HAP-1 (cell line): ENCODE measurements at regions not wholly inside any gene's neighbourhood (a gene's known extent, or its start where the extent isn't known, plus 50 kb on each side); places are given as distances from the start of the nearest gene placed in this dataset.

Source experiments
- DNase-seq, 2 experiments: peaks; one replicate each; pipeline ENCODE4 v3.0.0-alpha.2; 2016 to 2020; ENCODE audit warnings: low spot score in 2 of 2
- H3K27me3 ChIP-seq: fragments of 250-450 bp; sonication (Bioruptor Pico); 2 replicates; pipeline ENCODE4 v1.5.1; 2020; ENCODE audit warnings: low read depth, mild to moderate bottlenecking, moderate library complexity
- H3K36me3 ChIP-seq: fragments of 250-450 bp; sonication (Bioruptor Pico); replicated peaks from 2 replicates; pipeline ENCODE4 v1.5.1; 2020; ENCODE audit warnings: mild to moderate bottlenecking
- H3K4me1 ChIP-seq: fragments of 250-450 bp; sonication (Bioruptor Pico); 2 replicates; pipeline ENCODE4 v1.5.1; 2020; ENCODE audit warnings: mild to moderate bottlenecking
- H3K4me3 ChIP-seq: fragments of 250-450 bp; sonication (Bioruptor Pico); 2 replicates; pipeline ENCODE4 v1.5.1; 2020; ENCODE audit warnings: mild to moderate bottlenecking, moderate library complexity
- H3K9me3 ChIP-seq: fragments of 250-450 bp; sonication (Bioruptor Pico); 2 replicates; pipeline ENCODE4 v1.5.1; 2020; ENCODE audit warnings: mild to moderate bottlenecking, moderate library complexity
- in situ Hi-C: fragments of 300-500 bp; cut with MboI; formaldehyde crosslinking; loops from 3 replicates; pipeline ENCODE4 v1.14.3; 2020; ENCODE audit warnings: low sequenced_read_pairs, inconsistent platforms, mixed read lengths

DNA sequence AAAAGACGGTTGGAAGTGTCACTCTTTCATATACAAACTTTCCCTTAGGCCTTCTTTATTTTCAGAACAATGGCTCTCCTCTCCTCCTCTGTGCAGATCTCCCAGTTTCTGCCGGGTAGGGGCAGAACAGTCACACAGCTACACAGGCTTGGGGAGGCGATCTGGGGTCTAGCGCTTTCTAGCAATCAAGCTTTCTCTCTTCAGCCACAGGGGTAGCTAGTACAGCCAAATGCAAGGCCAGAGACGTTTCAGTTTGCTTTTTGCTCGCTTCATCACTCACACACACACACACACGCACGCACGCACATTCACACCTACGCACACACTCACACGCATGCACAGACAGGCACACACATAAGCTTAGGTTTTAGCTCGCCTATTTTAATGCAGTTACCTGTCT lies 104.3 kb downstream of the SPATA19 start:
- Histone ChIP-seq H3K4me1 (no peaks in the 10 kb centered on the region), H3K27me3 (no peaks in the 10 kb centered on the region), H3K4me3 (no peak overlapping the region), H3K9me3 (no peaks in the 10 kb centered on the region), H3K36me3 (no peaks in the 10 kb centered on the region)
- in situ Hi-C loops = no loop called here
- DNase-seq = no peak

DNA sequence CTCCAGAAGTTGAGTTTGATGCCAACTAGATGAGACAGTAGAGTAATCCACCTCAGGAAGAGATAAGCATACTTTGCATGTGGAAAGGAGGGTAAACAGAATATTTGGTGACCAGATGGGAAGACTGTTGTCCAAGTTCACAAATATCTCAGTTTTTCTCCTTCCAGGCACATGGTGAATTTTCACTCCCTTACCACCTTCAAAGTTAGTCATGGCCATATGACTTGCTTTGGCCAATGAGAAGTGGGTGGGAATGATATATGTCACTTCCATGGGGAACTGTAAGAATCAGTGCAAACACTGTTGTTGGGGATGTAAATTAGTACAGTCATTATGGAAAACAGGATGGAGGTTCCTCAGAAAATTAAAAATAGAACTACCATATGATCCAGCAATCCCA lies 105.8 kb downstream of the SPATA19 start:
- no peak overlapping the region for H3K4me3 ChIP-seq
- no peaks in the 10 kb centered on the region for H3K4me1 ChIP-seq
- no peaks in the 10 kb centered on the region for H3K27me3 ChIP-seq
- in situ Hi-C loops = no loop called here
- H3K9me3 ChIP-seq = no peaks in the 10 kb centered on the region
- H3K36me3 ChIP-seq = no peaks in the 10 kb centered on the region
- DNase-seq = no peak

DNA sequence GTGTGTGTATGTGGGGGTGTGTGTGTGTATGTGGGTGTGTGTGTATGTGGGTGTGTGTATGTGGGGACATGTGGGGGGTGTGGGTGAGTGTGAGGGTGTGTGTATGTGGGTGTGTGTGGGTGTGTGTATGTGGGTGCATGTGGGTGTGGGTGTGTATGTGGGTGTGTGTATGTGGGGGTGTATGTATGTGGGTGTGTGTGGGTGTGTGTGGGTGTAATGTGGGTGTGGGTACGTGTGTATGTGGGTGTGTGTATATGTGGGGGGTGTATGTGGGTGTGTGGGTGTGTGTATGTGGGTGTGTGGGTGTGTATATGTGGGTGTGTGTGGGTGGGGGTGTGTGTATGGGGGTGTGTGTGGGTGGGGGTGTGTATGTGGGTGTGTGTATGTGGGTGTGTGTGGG lies 106.7 kb downstream of the SPATA19 start:
- no peak for DNase-seq
- Histone ChIP-seq H3K4me3 (no peak overlapping the region), H3K4me1 (no peaks in the 10 kb centered on the region), H3K36me3 (no peaks in the 10 kb centered on the region), H3K27me3 (no peaks in the 10 kb centered on the region), H3K9me3 (no peaks in the 10 kb centered on the region)
- in situ Hi-C loops = no loop called here

DNA sequence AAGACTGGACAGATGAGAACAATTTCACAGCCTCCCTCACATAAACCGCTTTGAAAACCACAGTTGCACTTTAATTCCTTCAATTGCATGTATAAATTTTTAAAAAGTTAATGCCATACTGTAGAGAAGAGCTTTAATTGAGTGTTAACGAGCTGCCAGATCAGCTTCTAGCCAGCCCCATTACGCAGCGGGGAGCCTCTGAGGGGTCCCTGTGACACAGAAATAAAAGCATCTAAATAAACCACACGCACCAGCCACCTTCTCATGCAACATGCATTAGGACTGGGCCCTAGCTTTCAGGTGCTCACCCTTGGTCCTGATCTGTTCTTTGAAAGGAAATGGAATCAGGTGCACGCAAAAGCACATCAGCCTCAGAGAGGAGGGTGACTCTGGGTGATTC lies 111.7 kb downstream of the SPATA19 start:
- Histone ChIP-seq H3K27me3 (peaks cover 3% of the 10 kb centered on the region; the same call in 1 of the 2 replicates), H3K4me1 (no peaks in the 10 kb centered on the region), H3K36me3 (no peaks in the 10 kb centered on the region), H3K4me3 (no peak overlapping the region), H3K9me3 (no peaks in the 10 kb centered on the region)
- DNase-seq = no peak
- in situ Hi-C loops = no loop called here

DNA sequence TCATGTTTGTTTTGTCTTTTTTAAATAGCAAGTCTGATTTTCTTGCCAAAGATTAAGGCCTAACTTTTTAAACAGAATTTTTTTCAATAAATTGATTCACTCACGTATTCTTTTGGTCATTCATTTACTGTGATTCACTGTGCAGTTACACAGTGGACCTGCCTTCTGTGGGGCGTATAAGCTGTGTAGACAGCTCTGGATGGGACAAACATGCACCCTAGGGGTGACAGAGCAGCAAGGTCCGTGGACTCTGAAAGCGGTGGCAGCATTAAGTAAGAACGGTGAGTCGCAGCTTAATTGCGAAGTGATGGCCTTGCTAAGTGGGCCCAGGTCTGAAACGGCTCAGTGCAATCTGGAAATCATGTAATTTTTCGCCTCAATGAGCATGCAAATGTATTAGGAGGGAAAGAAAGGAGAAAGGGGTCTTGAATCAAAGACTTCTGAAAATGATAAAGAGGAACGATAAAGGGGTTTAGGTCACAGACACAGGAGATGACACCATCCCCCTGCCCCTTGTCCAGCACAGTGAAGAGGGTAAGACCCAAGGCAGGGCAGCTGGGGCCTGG lies 113.1 kb downstream of the SPATA19 start:
- no peaks in the 10 kb centered on the region for H3K36me3 ChIP-seq
- H3K4me1 ChIP-seq = no peaks in the 10 kb centered on the region
- in situ Hi-C loops = no loop called here
- H3K4me3 ChIP-seq = no peak overlapping the region
- H3K27me3 ChIP-seq = peaks cover 3% of the 10 kb centered on the region; the same call in 1 of the 2 replicates
- no peak for DNase-seq
- H3K9me3 ChIP-seq = no peaks in the 10 kb centered on the region

DNA sequence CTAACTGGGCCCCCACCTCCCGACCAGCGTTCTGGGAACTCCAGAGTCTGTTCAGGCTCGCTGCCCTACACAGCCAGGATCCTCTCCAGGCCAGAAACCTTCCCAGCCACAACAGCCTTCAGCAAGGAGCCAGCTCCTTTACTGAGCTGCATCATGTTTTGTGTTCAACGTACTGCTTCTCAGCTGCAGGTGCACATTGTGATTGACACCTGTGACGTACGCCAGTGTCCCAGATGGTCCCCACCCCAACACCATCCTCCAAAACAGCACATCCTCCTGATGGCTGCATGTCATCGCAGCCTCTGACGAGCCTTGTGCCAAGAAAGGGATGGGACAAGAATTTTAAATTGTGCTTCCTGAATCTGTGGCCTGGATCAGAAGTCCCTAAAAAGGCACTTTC lies 117.5 kb downstream of the SPATA19 start:
- Histone ChIP-seq H3K4me1 (no peaks in the 10 kb centered on the region), H3K27me3 (peaks cover 3% of the 10 kb centered on the region), H3K36me3 (no peaks in the 10 kb centered on the region), H3K9me3 (no peaks in the 10 kb centered on the region), H3K4me3 (no peak overlapping the region)
- DNase-seq = no peak
- in situ Hi-C loops = no loop called here

DNA sequence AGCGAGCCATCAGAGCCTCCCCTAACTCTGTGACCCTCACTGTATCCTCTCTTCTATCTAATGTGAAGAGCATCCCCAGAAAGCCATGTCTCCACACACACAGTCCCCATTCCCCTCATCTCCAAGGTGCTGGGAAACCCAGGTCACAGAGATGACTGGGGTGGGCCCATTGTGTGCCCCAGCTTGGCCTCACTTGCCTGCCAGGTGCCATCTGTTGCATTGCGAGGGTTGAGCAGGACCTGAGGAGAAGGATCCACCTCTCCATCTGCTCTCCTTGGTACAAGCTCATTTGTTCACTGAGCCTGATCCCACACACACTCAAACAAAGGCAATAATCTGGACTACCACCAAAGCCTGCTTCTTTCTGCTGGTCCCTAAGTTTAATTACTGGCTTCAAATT lies 118.8 kb downstream of the SPATA19 start:
- no peaks in the 10 kb centered on the region for H3K9me3 ChIP-seq
- H3K36me3 ChIP-seq = no peaks in the 10 kb centered on the region
- no peaks in the 10 kb centered on the region for H3K4me1 ChIP-seq
- no peak for DNase-seq
- in situ Hi-C loops = no loop called here
- no peak overlapping the region for H3K4me3 ChIP-seq
- H3K27me3 ChIP-seq = peaks cover 3% of the 10 kb centered on the region

DNA sequence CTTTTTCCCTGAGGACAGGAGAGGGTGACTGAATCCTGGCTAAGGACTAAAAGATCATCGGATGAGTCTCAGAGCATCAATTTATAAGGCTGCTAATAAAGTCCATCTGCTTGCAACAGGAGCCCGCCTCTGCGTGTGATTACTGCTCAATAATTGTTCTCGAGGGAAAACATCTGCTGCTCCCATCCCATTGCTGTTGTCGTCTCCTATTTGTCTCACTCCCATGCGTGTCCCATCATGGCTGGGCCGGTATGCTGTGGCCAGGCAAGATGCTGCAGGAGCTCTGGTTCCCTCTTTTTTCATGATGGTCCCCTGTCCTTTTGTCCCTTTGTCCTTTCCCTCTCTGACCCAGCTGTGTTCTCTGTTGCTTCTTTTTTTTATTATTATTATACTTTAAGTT lies 121.2 kb downstream of the SPATA19 start:
- no peak overlapping the region for H3K4me3 ChIP-seq
- in situ Hi-C loops = no loop called here
- H3K4me1 ChIP-seq = no peaks in the 10 kb centered on the region
- no peaks in the 10 kb centered on the region for H3K36me3 ChIP-seq
- no peak for DNase-seq
- no peaks in the 10 kb centered on the region; the same call in 1 of the 2 replicates for H3K27me3 ChIP-seq
- no peaks in the 10 kb centered on the region for H3K9me3 ChIP-seq

DNA sequence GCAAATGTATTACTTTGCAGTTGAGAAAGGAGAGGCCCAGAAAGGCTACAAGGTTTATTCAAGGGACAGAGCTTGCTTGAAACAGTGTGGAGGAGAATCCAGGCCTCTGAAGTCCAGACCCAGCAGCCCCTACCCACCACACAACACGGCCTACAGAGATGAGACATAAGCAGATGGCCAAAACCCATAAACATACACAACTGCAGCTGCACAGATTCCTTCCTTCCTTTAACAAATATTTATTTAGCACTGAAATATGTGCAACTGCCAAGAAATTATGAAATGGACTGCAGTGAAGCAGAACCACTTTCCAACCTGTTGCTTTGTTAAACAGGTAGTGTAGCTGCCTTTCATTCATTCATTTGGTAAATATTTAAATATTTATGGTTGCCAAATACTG lies 122.3 kb downstream of the SPATA19 start:
- Histone ChIP-seq H3K27me3 (no peaks in the 10 kb centered on the region; the same call in 1 of the 2 replicates), H3K9me3 (no peaks in the 10 kb centered on the region), H3K36me3 (no peaks in the 10 kb centered on the region), H3K4me1 (no peaks in the 10 kb centered on the region), H3K4me3 (no peak overlapping the region)
- in situ Hi-C loops = no loop called here
- no peak for DNase-seq

DNA sequence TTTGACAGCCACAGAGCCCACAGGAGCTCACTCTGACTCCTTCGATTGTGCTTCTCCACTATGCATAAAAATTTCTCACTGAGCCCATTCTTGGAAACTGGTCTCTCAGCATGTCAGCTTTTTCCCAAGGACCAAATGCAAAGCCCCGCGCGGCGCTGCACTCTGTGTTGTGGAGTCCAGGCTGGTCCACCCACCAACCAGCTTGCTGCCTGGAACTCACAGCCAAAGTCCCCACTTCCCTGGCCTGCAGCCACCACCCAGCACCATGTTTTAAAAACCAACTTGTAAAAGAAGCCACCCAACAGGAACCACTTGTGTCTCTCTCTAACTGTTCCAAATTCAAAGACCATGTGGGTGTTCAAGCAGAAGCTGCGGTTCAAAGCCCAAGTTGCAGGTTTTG lies 124.4 kb downstream of the SPATA19 start:
- in situ Hi-C loops = no loop called here
- H3K4me1 ChIP-seq = no peaks in the 10 kb centered on the region
- H3K27me3 ChIP-seq = no peaks in the 10 kb centered on the region; the same call in 1 of the 2 replicates
- no peaks in the 10 kb centered on the region for H3K9me3 ChIP-seq
- no peak overlapping the region for H3K4me3 ChIP-seq
- H3K36me3 ChIP-seq = no peaks in the 10 kb centered on the region
- no peak for DNase-seq

DNA sequence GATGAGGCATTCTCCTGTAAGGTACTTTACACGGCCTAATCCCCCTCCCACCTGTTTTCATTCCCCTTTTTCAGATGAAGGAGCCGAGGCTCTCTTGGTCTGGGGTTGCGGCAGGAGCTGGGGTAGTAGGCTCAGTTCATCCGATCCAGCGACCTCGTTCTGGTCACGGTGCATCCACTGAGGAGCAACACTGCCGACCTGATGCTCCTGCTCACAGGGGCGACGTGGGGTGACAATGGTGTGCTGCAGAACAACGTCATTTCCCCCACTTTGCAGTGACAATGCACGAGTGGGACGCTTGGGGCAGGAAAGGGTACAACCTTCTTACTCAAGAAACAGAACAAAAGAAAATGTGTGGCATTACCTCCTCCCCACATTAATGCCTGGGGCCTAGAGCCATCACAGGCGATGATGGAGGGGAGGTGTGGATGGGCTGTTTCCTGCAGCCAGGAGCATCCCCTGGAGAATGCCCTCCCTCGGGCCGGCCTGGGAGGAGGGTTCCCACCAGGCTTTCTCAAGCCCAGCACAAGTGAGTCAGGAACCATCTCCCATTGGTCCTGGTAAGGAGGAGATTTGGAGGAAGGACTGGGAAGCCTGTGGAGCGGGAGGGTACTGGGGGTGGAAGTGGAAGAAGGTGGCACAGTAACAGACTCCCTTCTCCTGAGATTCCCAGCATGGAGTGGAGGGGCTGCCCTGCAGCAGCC lies 125.6 kb downstream of the SPATA19 start:
- no peaks in the 10 kb centered on the region for H3K27me3 ChIP-seq
- DNase-seq = no peak
- H3K9me3 ChIP-seq = no peaks in the 10 kb centered on the region
- no peak overlapping the region for H3K4me3 ChIP-seq
- H3K4me1 ChIP-seq = no peaks in the 10 kb centered on the region
- in situ Hi-C loops = no loop called here
- H3K36me3 ChIP-seq = no peaks in the 10 kb centered on the region

DNA sequence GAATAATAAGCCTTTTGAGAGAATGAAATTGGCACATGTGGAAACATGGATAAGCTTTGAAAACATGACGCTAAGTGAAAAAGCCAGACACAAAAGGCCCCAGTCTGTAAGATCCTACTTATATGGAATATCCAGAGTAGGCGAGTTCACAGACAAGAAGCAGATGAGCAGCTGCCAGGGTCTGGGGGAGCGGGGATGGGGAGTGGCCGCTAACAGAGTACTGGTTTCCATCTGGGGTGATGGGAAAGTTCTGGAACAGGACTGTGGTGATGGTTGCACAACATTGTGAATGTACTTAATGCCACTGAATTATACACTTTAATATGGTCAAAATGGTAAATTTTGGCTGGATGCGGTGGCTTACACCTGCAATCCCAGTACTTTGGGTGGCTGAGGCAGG lies 126.5 kb downstream of the SPATA19 start:
- no peak for DNase-seq
- Histone ChIP-seq H3K36me3 (no peaks in the 10 kb centered on the region), H3K4me1 (no peaks in the 10 kb centered on the region), H3K9me3 (no peaks in the 10 kb centered on the region), H3K27me3 (no peaks in the 10 kb centered on the region), H3K4me3 (no peak overlapping the region)
- in situ Hi-C loops = no loop called here

DNA sequence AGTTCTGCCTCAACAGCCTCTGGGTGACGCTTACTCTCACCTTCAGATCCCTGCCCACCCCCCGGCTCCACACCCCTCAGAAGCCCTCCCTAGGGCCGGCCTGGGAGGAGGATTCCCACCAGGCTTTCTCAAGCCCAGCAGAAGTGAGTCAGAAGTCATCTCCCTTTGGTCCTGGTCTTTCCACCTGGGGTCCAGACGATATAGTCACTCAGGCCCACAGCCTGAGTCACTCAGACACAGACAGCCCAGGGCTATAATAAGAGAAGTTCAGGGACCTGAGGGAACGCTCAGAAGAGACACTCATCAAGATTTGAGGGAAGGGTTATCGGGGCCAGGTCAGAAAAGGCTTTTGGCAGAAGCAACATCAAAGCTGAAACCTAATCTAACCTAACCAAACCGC lies 127.1 kb downstream of the SPATA19 start:
- no peak overlapping the region for H3K4me3 ChIP-seq
- no peak for DNase-seq
- H3K27me3 ChIP-seq = no peaks in the 10 kb centered on the region
- in situ Hi-C loops = no loop called here
- H3K36me3 ChIP-seq = no peaks in the 10 kb centered on the region
- H3K9me3 ChIP-seq = no peaks in the 10 kb centered on the region
- H3K4me1 ChIP-seq = no peaks in the 10 kb centered on the region

DNA sequence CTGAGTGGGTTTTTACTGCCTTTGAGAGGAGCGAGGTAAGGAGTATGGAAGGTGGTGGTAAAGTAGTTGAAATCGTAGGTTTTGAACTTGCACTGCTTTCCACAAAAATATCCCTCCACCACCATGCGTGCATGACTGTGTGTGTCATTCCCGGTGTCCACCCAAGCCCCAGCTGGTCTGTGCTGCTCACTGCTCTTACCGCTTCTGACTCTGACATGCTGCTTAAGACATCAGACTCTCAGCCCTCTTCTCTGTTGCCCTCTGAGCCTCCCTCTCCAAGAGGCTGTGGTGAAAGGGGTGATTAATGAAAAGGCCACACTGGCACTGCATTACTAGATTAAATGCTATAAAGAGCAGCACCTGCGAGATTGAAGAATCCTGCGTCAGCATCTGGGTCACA lies 128.7 kb downstream of the SPATA19 start:
- no peaks in the 10 kb centered on the region for H3K9me3 ChIP-seq

DNA sequence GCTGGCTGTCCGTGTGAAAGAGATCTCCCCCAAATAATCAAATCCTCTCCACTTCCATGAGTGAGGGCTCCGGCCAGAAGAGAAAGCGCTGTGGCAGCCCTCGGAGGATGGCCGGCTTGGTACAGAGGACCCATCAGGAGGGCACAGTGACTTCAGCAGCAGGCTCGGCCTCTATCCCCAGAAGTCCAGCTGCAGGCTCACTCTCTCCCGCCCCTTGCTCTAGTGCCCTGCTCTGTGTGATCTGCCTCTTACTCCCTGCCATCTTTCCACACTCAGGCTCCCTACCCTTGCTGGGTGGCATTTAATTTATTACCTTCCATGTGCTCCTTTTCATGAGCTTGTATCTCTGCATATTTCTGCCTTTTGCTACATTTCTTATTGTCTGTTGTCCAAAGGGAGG lies 129.7 kb downstream of the SPATA19 start:
- no peaks in the 10 kb centered on the region for H3K4me1 ChIP-seq
- in situ Hi-C loops = no loop called here
- DNase-seq = no peak

More for the DNA sequence above, 128.7 kb downstream of the SPATA19 start:
- Histone ChIP-seq H3K4me3 (no peak overlapping the region), H3K4me1 (no peaks in the 10 kb centered on the region), H3K27me3 (no peaks in the 10 kb centered on the region), H3K36me3 (no peaks in the 10 kb centered on the region)
- in situ Hi-C loops = no loop called here
- no peak for DNase-seq

More for the DNA sequence above, 129.7 kb downstream of the SPATA19 start:
- no peaks in the 10 kb centered on the region for H3K27me3 ChIP-seq
- no peaks in the 10 kb centered on the region for H3K9me3 ChIP-seq
- H3K36me3 ChIP-seq = no peaks in the 10 kb centered on the region
- H3K4me3 ChIP-seq = no peak overlapping the region
